ENCODE measurements at regions not wholly inside any gene's neighbourhood (a gene's known extent, or its start where the extent isn't known, plus 50 kb on each side); places are given as distances from the start of the nearest gene placed in this dataset.

GRCh38 chr11:79582434-79582833 lies 141.6 kb upstream of the TENM4 start:
- 5% methylated on average over 4 of the region's 4 CpGs for WGBS (ENCODE audit: missing lambda C conversion rate)
- ChIA-PET POLR2A (no interaction called here), CTCF (no interaction called here)
- Histone ChIP-seq H3K4me2 (no peak overlapping the region), H3K4me1 (no peaks in the 10 kb centered on the region), H3K27ac (no peak overlapping the region), H3K4me3 (no peak overlapping the region), H3K9me3 (no peaks in the 10 kb centered on the region)
- DNase-seq (ENCODE audit: low read depth in 1 of 2, low spot score in 1 of 2), result no peak
- FAIRE-seq, result no peak
- no peak for ATAC-seq
- no peak for TF ChIP-seq POLR2AphosphoS2 (conservative IDR thresholded peaks at IDR 0.05; ENCODE audit: low read length)
- TF ChIP-seq RARB (CRISPR knock-in tag; IDR thresholded peaks at IDR 0.05), result no peak
- TF ChIP-seq ATOH8 (CRISPR knock-in tag; IDR thresholded peaks at IDR 0.05; ENCODE audit: low read depth), result no peak
- TF ChIP-seq EHMT2 (IDR thresholded peaks at IDR 0.05; ENCODE audit: low read depth), result no peak
- no peak for TF ChIP-seq CBX8 (IDR thresholded peaks at IDR 0.05)
- TF ChIP-seq HOXB13 (CRISPR knock-in tag; IDR thresholded peaks at IDR 0.05; ENCODE audit: low read depth), result no peak
- TF ChIP-seq RFX5 (IDR thresholded peaks at IDR 0.05), result no peak
- TF ChIP-seq HDAC2 (IDR thresholded peaks at IDR 0.05), result no peak
- TF ChIP-seq EP300 (IDR thresholded peaks at IDR 0.05), result no peak
- TF ChIP-seq RCOR1 (IDR thresholded peaks at IDR 0.05; ENCODE audit: low read depth, low read length), result no peak
- no peak for TF ChIP-seq GATA3 (IDR thresholded peaks at IDR 0.05; ENCODE audit: borderline replicate concordance)
- TF ChIP-seq JUNB (IDR thresholded peaks at IDR 0.05), result no peak
- TF ChIP-seq CHD2 (IDR thresholded peaks at IDR 0.05; ENCODE audit: low read length, partially characterized antibody), result no peak
- no peak for TF ChIP-seq SREBF2 (IDR thresholded peaks at IDR 0.05)
- TF ChIP-seq HMGXB4 (CRISPR knock-in tag; IDR thresholded peaks at IDR 0.05; ENCODE audit: borderline replicate concordance), result no peak
- no peak for TF ChIP-seq CTCF (IDR thresholded peaks at IDR 0.05)
- no peak for TF ChIP-seq MAFK (IDR thresholded peaks at IDR 0.05; ENCODE audit: partially characterized antibody)
- no peak for TF ChIP-seq TP53 (CRISPR knock-in tag; IDR thresholded peaks at IDR 0.05)

GRCh38 chr11:79579063-79579462 lies 138.2 kb upstream of the TENM4 start:
- POLR2A ChIA-PET, result no interaction called here
- CTCF ChIA-PET, result interaction anchor here (0.6 kb wide), 1 partner anchor 1184 kb away, joined by 3 read pairs; no protein-coding TSS in a partner anchor
- ATAC-seq (no peak), DNase-seq (ENCODE audit: low read depth in 1 of 2, low spot score in 1 of 2) (no peak), FAIRE-seq (no peak)
- WGBS (ENCODE audit: missing lambda C conversion rate), result 0% methylated on average over 2 of the region's 2 CpGs
- no peaks in the 10 kb centered on the region for H3K9me3 ChIP-seq
- no peak for TF ChIP-seq CTCF (IDR thresholded peaks at IDR 0.05)
- no peak for TF ChIP-seq BCL3 (IDR thresholded peaks at IDR 0.05)
- no peak for TF ChIP-seq ZFP36 (IDR thresholded peaks at IDR 0.05; ENCODE audit: borderline replicate concordance, partially characterized antibody)
- no peak for TF ChIP-seq SMC3 (IDR thresholded peaks at IDR 0.05)
- no peak for TF ChIP-seq E2F6 (IDR thresholded peaks at IDR 0.05; ENCODE audit: borderline replicate concordance, low read depth)
- no peak for TF ChIP-seq PHF8 (IDR thresholded peaks at IDR 0.05; ENCODE audit: borderline replicate concordance, low read depth)
- TF ChIP-seq ZSCAN20 (CRISPR knock-in tag; IDR thresholded peaks at IDR 0.05), result no peak
- H3K27ac ChIP-seq, result no peak overlapping the region
- H3K4me1 ChIP-seq, result no peaks in the 10 kb centered on the region
- H3K4me2 ChIP-seq, result no peak overlapping the region
- no peak overlapping the region for H3K4me3 ChIP-seq
